ENCODE measurements at regions not wholly inside any gene's neighbourhood (a gene's known extent, or its start where the extent isn't known, plus 50 kb on each side); places are given as distances from the start of the nearest gene placed in this dataset.

GRCh38 chr5:2803751-2804150 is 52.3 kb upstream of the IRX2 start:
- no peak overlapping the region for H3K4me3 ChIP-seq (ENCODE audit: control insufficient read depth in 1 of 7, extremely low read depth in 1 of 7, insufficient read depth in 4 of 7, low read depth in 2 of 7, low read length in 6 of 7)
- no peaks in the 10 kb centered on the region for H3K4me1 ChIP-seq (ENCODE audit: control extremely low read depth in 1 of 4, control insufficient read depth in 4 of 4, insufficient read depth in 4 of 4, low read length in 3 of 4)
- DNase-seq = no peak
- ChIA-PET CTCF (no interaction called here), POLR2A (no interaction called here)
- no peaks in the 10 kb centered on the region for H3K27me3 ChIP-seq (replicated peaks in 2 of 5; ENCODE audit: control insufficient read depth in 4 of 5, insufficient read depth in 5 of 5, low read length in 4 of 5)
- 80% methylated on average over 1 of the region's 2 CpGs for WGBS (ENCODE audit: insufficient coverage)
- H3K9me3 ChIP-seq (ENCODE audit: control extremely low read depth in 1 of 5, control insufficient read depth in 4 of 5, insufficient read depth in 2 of 5, low read depth in 1 of 5, low read length in 4 of 5) = peaks cover 0 to 2% (median 0%) of the 10 kb centered on the region in 5 experiments
- no peak overlapping the region for H3K27ac ChIP-seq (ENCODE audit: insufficient read depth in 1 of 2, low read depth in 1 of 2, low read length in 2 of 2, poor library complexity in 1 of 2, severe bottlenecking in 2 of 2)
- no peaks in the 10 kb centered on the region for H3K36me3 ChIP-seq (ENCODE audit: control insufficient read depth in 4 of 4, insufficient read depth in 4 of 4, low read length in 3 of 4)

GRCh38 chr5:2802693-2803365 is 51.4 kb upstream of the IRX2 start:
- H3K27me3 ChIP-seq (replicated peaks in 2 of 5; ENCODE audit: control insufficient read depth in 4 of 5, insufficient read depth in 5 of 5, low read length in 4 of 5) = no peaks in the 10 kb centered on the region
- 92% methylated on average over 5 of the region's 10 CpGs for WGBS (ENCODE audit: insufficient coverage)
- no peak overlapping the region for H3K27ac ChIP-seq (ENCODE audit: insufficient read depth in 1 of 2, low read depth in 1 of 2, low read length in 2 of 2, poor library complexity in 1 of 2, severe bottlenecking in 2 of 2)
- POLR2A ChIA-PET = no interaction called here
- H3K4me3 ChIP-seq (ENCODE audit: control insufficient read depth in 1 of 7, extremely low read depth in 1 of 7, insufficient read depth in 4 of 7, low read depth in 2 of 7, low read length in 6 of 7) = no peak overlapping the region
- peaks cover 0 to 2% (median 0%) of the 10 kb centered on the region in 5 experiments for H3K9me3 ChIP-seq (ENCODE audit: control extremely low read depth in 1 of 5, control insufficient read depth in 4 of 5, insufficient read depth in 2 of 5, low read depth in 1 of 5, low read length in 4 of 5)
- no peaks in the 10 kb centered on the region for H3K4me1 ChIP-seq (ENCODE audit: control extremely low read depth in 1 of 4, control insufficient read depth in 4 of 4, insufficient read depth in 4 of 4, low read length in 3 of 4)
- DNase-seq = no peak
- H3K36me3 ChIP-seq (ENCODE audit: control insufficient read depth in 4 of 4, insufficient read depth in 4 of 4, low read length in 3 of 4) = no peaks in the 10 kb centered on the region
- CTCF ChIA-PET = no interaction called here

- H3K36me3 ChIP-seq (ENCODE audit: control insufficient read depth in 4 of 4, insufficient read depth in 4 of 4, low read length in 3 of 4) = no peaks in the 10 kb centered on the region
- no peaks in the 10 kb centered on the region for H3K4me1 ChIP-seq (ENCODE audit: control extremely low read depth in 1 of 4, control insufficient read depth in 4 of 4, insufficient read depth in 4 of 4, low read length in 3 of 4)
- WGBS (ENCODE audit: insufficient coverage) = 49% methylated on average over 10 of the region's 18 CpGs
- ChIA-PET CTCF (no interaction called here), POLR2A (no interaction called here)
- H3K27me3 ChIP-seq (replicated peaks in 2 of 5; ENCODE audit: control insufficient read depth in 4 of 5, insufficient read depth in 5 of 5, low read length in 4 of 5) = no peaks in the 10 kb centered on the region
- no peak overlapping the region for H3K27ac ChIP-seq (ENCODE audit: insufficient read depth in 1 of 2, low read depth in 1 of 2, low read length in 2 of 2, poor library complexity in 1 of 2, severe bottlenecking in 2 of 2)
- no peak for DNase-seq
- H3K9me3 ChIP-seq (ENCODE audit: control extremely low read depth in 1 of 5, control insufficient read depth in 4 of 5, insufficient read depth in 2 of 5, low read depth in 1 of 5, low read length in 4 of 5) = peaks cover 0 to 2% (median 0%) of the 10 kb centered on the region in 5 experiments
- H3K4me3 ChIP-seq (ENCODE audit: control insufficient read depth in 1 of 7, extremely low read depth in 1 of 7, insufficient read depth in 4 of 7, low read depth in 2 of 7, low read length in 6 of 7) = no peak overlapping the region
Observed at GRCh38 chr5:2801577-2802525, 50.4 kb upstream of the IRX2 start.
